ENCODE measurements at regions not wholly inside any gene's neighbourhood (a gene's known extent, or its start where the extent isn't known, plus 50 kb on each side); places are given as distances from the start of the nearest gene placed in this dataset.

GRCh38 chrX:42456176-42456700 lies 321.7 kb downstream of the PPP1R2C start:
- FAIRE-seq (no peak), DNase-seq (ENCODE audit: low spot score in 2 of 2) (no peak)

- DNase-seq (ENCODE audit: low spot score in 2 of 2), result no peak
- FAIRE-seq, result no peak
These were observed 327.7 kb downstream of the PPP1R2C start for GRCh38 chrX:42450228-42450627.

- DNase-seq (ENCODE audit: low spot score in 2 of 2) (no peak), FAIRE-seq (no peak)
These were observed 334.7 kb downstream of the PPP1R2C start for GRCh38 chrX:42443267-42443666.

DNA sequence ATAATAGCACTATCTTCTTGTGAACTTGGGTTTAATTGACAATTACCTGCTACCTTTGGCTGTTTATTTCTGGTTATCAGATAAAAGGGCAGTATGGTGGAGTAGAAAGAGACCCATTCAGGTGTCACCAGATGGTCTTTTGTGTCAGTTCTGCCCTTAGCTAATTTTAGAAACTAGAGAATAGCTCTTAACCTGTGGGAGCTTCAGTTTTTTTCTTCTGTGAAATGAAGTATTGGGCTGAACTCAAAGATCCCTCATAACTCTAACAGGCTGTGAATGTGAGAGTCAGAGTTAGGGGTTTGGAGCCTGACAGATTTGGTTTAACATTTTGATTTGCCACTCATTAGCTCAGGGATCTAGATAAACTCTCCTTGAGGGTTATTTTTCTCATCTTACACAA lies 335.2 kb downstream of the PPP1R2C start:
- FAIRE-seq (no peak), DNase-seq (ENCODE audit: low spot score in 2 of 2) (no peak)

- no peak for FAIRE-seq
- DNase-seq (ENCODE audit: low spot score in 2 of 2), result no peak
These were observed 340.8 kb downstream of the PPP1R2C start for GRCh38 chrX:42437211-42437610.

GRCh38 chrX:42434458-42435166 lies 343.4 kb downstream of the PPP1R2C start:
- FAIRE-seq (no peak), DNase-seq (ENCODE audit: low spot score in 2 of 2) (no peak)

DNA sequence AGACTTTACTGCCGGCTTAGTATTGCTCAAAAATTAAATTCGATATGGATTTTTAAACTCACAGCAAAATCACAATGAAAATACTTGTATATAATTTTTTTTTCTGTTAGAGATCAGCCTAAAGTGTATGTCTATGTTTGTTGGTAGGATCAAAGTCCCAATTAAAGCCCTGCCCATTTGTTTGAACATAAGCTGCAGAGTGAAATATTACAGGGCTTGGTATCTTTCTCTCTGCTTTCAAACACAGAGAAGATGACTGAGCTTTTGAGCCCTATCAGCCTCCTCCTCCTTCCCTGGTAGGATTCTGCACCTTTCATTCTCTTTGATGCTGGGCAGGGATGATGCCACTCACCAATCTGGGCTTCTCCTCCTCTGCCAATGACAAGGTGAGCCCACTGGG lies 345.4 kb downstream of the PPP1R2C start:
- DNase-seq (ENCODE audit: low spot score in 2 of 2) (no peak), FAIRE-seq (no peak)

- FAIRE-seq, result no peak
- DNase-seq (ENCODE audit: low spot score in 2 of 2), result no peak
These were observed 355.0 kb downstream of the PPP1R2C start for GRCh38 chrX:42422961-42423360.

DNA sequence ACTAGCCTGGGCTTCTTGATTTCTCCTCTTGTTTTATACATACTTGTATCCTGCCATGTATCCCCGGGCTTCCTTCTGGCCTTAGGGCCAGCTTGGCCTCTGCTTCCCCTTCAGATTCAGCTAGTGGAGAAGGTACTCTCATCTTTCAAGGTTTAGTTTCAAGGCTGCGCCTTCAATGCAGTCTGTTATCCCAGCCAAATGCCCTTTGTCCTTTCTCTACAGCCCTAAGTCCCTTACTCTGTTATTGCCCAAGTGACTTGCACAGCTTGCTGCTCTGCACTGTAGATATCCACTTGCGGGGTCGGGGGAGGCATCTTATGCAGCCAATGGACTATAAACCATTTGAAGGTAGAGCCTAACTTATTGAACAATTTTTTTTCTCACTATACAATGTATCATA lies 357.5 kb downstream of the PPP1R2C start:
- FAIRE-seq (no peak), DNase-seq (ENCODE audit: low spot score in 2 of 2) (no peak)

DNA sequence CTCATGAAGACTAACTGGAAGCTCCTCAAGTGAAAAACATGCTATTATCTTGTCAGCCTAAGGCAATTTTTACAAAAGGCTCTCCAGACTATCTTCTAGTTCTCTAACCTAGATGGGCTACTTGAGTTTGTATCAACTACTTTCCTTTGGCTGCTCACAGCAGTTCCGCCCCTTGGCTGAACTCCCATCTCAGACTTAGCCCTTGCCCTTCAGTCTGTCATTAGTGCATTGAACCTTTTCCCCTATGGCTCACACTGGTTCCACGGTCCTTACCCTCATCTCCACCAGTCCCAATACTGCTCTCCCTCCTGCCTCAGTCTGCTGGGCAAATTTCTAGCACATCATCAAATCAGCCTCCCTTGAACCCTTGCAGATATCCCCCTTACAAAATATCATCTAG lies 362.3 kb downstream of the PPP1R2C start:
- no peak for FAIRE-seq
- DNase-seq (ENCODE audit: low spot score in 2 of 2), result no peak

- DNase-seq (ENCODE audit: low spot score in 2 of 2) (no peak), FAIRE-seq (no peak)
These were observed 363.9 kb downstream of the PPP1R2C start for GRCh38 chrX:42414057-42414456.

DNA sequence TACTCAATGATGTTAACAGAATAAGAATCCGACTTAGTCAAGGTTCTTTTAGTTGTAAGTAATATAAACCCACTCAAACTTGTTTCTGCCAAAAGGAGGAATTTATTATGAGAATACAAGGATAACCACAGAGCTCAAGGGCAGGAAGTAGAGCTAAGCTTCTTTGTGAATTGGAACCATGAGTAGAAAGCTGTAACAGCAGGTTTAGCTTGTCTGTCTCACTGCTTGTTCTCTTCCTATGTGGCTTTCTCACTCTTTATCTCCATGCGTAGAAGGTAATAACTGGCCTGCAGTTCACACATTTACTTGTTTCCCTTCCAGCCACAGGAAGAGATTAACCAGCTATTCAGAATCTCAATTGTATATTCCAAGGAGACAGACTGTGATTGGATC lies 378.3 kb downstream of the PPP1R2C start:
- no peak for DNase-seq (ENCODE audit: low spot score in 2 of 2)
- no peak for FAIRE-seq

- no peak for DNase-seq (ENCODE audit: low spot score in 2 of 2)
- FAIRE-seq, result no peak
These were observed 378.9 kb downstream of the PPP1R2C start for GRCh38 chrX:42398967-42399631.

GRCh38 chrX:42396136-42396535 lies 381.8 kb downstream of the PPP1R2C start:
- no peak for FAIRE-seq
- DNase-seq (ENCODE audit: low spot score in 2 of 2), result no peak

- FAIRE-seq (no peak), DNase-seq (ENCODE audit: low spot score in 2 of 2) (no peak)
These were observed 385.1 kb downstream of the PPP1R2C start for GRCh38 chrX:42392846-42393245.

GRCh38 chrX:42386681-42387080 lies 391.3 kb downstream of the PPP1R2C start:
- FAIRE-seq (no peak), DNase-seq (ENCODE audit: low spot score in 2 of 2) (no peak)

DNA sequence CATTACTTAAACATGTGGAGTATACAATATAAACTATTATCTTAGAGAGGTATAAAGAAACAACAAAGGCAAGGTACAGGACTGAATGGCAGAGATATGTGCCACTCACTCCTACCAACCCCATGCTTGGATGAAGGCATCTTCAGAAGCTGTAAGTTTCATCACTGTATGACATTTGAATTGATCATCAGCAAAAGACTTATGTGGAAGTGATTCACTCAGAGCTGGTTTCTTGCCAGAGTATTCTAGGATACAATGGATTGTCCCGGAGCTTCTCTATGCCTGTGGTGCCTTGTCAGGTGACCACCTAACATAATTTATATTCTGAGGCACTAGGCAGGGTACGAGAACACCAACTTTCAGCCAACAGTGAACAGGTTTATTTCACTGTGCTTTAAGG lies 392.2 kb downstream of the PPP1R2C start:
- DNase-seq (ENCODE audit: low spot score in 2 of 2), result no peak
- no peak for FAIRE-seq

DNA sequence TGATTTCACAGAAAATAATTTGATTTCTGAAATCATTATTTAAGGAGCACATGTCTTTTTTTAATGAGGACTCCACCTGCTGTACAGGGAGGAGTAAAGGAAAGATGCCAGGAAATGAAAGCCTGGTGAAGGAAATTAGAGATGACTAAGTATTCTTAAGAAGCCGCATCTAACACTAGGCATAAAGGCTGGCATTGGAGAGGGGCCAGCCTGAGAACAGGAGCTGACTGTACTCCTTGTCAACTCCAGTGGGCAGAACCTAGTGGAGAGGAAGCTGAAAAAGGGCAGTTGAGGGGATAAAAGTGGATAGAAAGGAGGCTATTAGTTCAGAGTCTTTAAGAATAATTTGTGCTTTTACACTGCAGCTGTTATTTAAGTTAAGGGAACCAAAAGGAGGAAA lies 393.0 kb downstream of the PPP1R2C start:
- FAIRE-seq (no peak), DNase-seq (ENCODE audit: low spot score in 2 of 2) (no peak)

DNA sequence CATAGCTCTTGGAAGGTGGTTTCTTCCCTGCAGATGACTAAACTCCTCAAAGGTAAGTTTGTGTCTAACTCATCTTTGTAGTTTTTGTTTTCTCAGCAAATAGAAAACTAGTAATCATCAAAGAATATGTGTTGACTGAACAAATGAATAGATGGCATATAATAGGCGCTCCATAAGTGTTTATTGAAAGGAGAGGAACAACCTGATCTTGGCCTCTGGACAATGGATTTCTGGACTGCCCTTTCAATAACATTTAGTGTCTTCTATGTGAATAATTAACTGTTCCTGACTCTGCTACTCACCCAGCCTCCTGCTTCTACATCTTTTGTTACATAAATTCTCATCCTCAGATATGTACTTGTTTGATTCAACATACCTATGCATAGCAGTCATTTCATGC lies 399.1 kb downstream of the PPP1R2C start:
- no peak for FAIRE-seq
- DNase-seq (ENCODE audit: low spot score in 2 of 2), result no peak

GRCh38 chrX:42375086-42375485 lies 402.9 kb downstream of the PPP1R2C start:
- no peak for DNase-seq (ENCODE audit: low spot score in 2 of 2)
- no peak for FAIRE-seq

DNA sequence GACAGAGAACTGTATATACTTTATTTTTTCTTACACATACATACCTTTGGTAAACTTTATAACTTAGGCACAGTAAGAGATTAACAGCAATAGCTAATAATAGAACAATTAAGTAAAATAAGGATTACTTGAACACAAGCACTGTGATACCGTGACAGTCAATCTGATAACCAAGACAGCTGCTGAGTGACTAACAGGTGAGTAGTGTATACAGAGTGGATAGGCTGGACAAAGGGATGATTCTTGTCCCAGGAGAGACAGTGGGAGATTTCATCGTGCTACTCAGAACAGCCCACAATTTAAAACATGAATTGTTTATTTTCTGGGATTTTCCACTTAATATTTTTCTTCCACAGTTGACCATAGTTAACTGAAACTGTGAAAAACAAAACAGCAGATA lies 411.8 kb downstream of the PPP1R2C start:
- DNase-seq (ENCODE audit: low spot score in 2 of 2) (no peak), FAIRE-seq (no peak)

DNA sequence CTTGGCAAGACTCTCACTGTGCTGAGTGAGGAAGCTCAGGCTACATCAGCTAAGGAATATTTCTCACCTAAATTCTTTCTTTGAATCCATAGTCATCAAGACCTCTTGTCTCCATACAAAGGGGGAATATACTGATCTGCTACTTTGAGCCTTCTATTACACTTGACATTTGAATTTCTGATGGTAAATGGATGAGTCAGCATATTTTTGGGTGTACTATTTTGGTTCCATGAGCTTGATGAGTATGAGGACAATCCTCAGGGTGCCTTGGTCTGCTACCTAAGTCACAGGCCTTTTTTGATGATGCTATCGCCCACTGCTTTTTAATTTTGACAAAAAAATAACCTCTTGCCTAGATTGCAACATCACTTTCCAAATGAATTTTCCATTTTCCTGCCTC lies 415.7 kb downstream of the PPP1R2C start:
- FAIRE-seq, result no peak
- DNase-seq (ENCODE audit: low spot score in 2 of 2), result no peak
